Uterus (tissue), 3 donors: ENCODE measurements at regions not wholly inside any gene's neighbourhood (a gene's known extent, or its start where the extent isn't known, plus 50 kb on each side); places are given as distances from the start of the nearest gene placed in this dataset.

Experiments used
- DNase-seq, 2 donors: peaks; one replicate each; pipeline ENCODE4 v3.0.0-alpha.2; 2019 to 2020
- H3K27ac ChIP-seq, 2 donors: fragments of 200-600 bp; sonication (generic); 1 replicate in 1 of 2; 2 replicates in 1 of 2; pipeline ENCODE4 v1.5.1; 2016 to 2018
- H3K27me3 ChIP-seq, 2 donors: fragments of 200-600 bp; sonication (generic); one replicate each; pipeline ENCODE4 v1.5.1; 2018 to 2019; ENCODE audit warnings: control low read depth in 1 of 2
- H3K36me3 ChIP-seq, 2 donors: fragments of 200-600 bp; sonication (generic); one replicate each; pipeline ENCODE4 v1.5.1; 2019; ENCODE audit warnings: control low read depth in 1 of 2
- H3K4me1 ChIP-seq, 2 donors: fragments of 200-600 bp; sonication (generic); one replicate each; pipeline ENCODE4 v1.5.1; 2018 to 2019; ENCODE audit warnings: control low read depth in 1 of 2
- H3K4me3 ChIP-seq, 2 donors: fragments of 200-600 bp; sonication (generic); 1 replicate in 1 of 2; 2 replicates in 1 of 2; pipeline ENCODE4 v1.5.1; 2018 to 2019; ENCODE audit warnings: mild to moderate bottlenecking in 1 of 2
- H3K9me3 ChIP-seq, 2 donors: fragments of 200-600 bp; sonication (generic); one replicate each; pipeline ENCODE4 v1.5.1; 2019; ENCODE audit warnings: control low read depth in 1 of 2
- CTCF ChIP-seq, 4 experiments: fragments of 200-600 bp in 2 of 4; fragments of 450-650 bp in 2 of 4; sonication (generic) in 2 of 4; IDR thresholded peaks; one replicate each; pipeline ENCODE4 v1.5.1; 2016 to 2019; ENCODE audit warnings: antibody characterized with exemption in 4 of 4, mild to moderate bottlenecking in 2 of 4, moderate library complexity in 1 of 4
- POLR2A ChIP-seq, 2 donors: fragments of 450-650 bp; IDR thresholded peaks; one replicate each; pipeline ENCODE4 v1.6.1; 2016; ENCODE audit warnings: antibody characterized with exemption in 2 of 2, mild to moderate bottlenecking in 1 of 2, moderate library complexity in 1 of 2
- intact Hi-C: fragments of 100-400 bp; cut with DNase I; formaldehyde crosslinking; loops from one replicate; pipeline ENCODE4 v1.15.1; 2023; ENCODE audit warnings: low total_unique reads
- donor health status: DM: yes; HTN: yes; CAD: no.

GRCh38 chr11:122181893-122182292 is 65.9 kb upstream of the BLID start:
- TF ChIP-seq CTCF (IDR thresholded peaks at IDR 0.05) (no peak), POLR2A (IDR thresholded peaks at IDR 0.05) (no peak)
- no peaks in the 10 kb centered on the region for H3K4me1 ChIP-seq
- no peaks in the 10 kb centered on the region for H3K27me3 ChIP-seq
- no peaks in the 10 kb centered on the region for H3K36me3 ChIP-seq
- H3K27ac ChIP-seq = peak overlapping the region in 1 of 2 donors; percentile 65
- intact Hi-C loops = no loop called here
- peaks cover 0 to 8% of the 10 kb centered on the region in 2 donors for H3K9me3 ChIP-seq
- no peak overlapping the region for H3K4me3 ChIP-seq
- DNase-seq = no peak

DNA sequence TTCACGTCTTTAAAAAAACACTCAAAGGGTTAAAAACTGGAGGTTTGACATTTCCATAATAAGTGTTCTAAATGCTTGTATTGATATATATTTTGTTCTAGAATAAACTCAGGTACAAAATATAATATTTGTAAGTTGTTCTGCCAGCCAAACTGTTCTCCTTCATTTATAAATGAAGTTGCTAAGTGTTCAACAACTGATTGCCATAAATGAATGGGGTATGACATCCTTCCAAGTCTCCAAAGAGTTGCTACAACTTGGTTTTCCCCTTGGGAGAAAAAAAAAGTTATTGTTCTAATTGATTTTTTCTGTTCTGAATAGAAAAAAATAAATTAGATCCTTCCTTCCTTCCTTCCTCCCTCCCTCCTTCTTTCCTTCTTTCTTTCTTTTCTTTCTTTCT is 65.4 kb upstream of the BLID start:
- intact Hi-C loops = no loop called here
- H3K9me3 ChIP-seq = peaks cover 0 to 7% of the 10 kb centered on the region in 2 donors
- TF ChIP-seq CTCF (IDR thresholded peaks at IDR 0.05) = no peak
- H3K4me1 ChIP-seq = no peaks in the 10 kb centered on the region
- DNase-seq = no peak
- H3K36me3 ChIP-seq = no peaks in the 10 kb centered on the region
- H3K27ac ChIP-seq = peak overlapping the region in 1 of 2 donors; percentile 65
- H3K27me3 ChIP-seq = no peaks in the 10 kb centered on the region
- H3K4me3 ChIP-seq = no peak overlapping the region

DNA sequence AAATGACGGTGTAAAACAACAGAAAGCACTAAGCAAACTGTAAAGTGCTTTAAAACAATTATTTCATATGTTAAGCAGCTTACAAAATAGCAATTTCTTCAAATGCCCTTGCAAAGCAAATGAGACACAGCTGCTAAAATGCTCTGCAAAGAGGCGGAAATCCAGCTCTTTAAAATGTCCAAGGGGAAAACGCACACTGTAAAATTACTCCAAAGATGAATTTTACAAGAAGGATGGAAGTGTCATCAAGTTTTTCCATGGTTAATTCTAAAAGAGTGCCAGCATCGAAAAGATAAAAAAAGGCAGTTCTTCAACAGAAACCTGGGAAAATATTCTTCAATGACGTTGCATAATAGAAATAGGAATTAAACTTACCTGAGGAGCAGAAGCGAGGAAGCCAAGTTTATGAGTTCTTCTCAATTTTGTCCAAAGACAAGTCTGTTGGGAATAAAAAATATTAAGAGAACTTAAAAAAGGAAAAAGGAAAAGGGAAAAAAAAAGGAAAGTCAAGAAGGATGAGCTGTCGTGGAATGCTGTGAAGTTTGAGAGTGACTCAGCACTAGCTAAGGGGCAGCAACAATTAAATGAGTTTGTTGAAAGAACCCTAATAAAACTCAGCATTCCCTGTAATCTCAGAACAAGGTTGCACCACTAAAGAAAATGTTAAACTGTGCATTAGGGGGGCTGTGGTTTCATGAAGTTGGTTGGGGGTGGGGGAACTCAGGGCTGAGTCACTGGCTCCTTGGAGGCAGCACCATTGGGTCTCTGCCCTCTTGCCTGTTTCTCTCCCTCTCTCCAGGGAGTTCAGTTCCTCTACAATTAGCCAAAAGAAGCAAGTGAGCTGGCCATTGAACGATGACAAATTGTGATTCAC is 64.2 kb upstream of the BLID start:
- no peaks in the 10 kb centered on the region for H3K9me3 ChIP-seq
- DNase-seq = peak; percentile 49 to 61
- H3K4me1 ChIP-seq = no peaks in the 10 kb centered on the region
- H3K27me3 ChIP-seq = no peaks in the 10 kb centered on the region
- H3K36me3 ChIP-seq = no peaks in the 10 kb centered on the region
- peak overlapping the region; percentile 62 to 65 for H3K27ac ChIP-seq
- TF ChIP-seq CTCF (IDR thresholded peaks at IDR 0.05) (no peak), POLR2A (IDR thresholded peaks at IDR 0.05) (no peak)
- intact Hi-C loops = no loop called here
- H3K4me3 ChIP-seq = no peak overlapping the region

DNA sequence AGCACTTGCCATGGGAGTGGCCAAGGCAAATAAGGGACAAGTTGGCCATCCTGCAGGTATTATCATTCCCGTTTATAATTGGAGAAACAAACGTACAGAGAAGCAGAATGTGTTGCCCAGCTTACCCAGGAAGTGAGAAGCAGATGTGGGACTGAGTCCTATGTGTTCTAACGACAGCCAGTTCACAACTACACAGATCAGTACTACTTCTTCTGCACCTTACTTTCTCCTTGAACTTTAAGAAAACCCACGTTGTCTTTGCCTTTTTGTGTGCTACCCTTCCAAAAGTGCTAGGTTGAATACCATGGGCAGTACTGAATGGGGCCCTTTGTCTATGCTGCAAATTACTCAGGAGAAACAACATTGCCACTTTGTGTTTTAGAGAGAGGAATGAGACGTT is 62.8 kb upstream of the BLID start:
- intact Hi-C loops = no loop called here
- Histone ChIP-seq H3K4me1 (no peaks in the 10 kb centered on the region), H3K27me3 (no peaks in the 10 kb centered on the region), H3K4me3 (no peak overlapping the region), H3K27ac (no peak overlapping the region), H3K36me3 (no peaks in the 10 kb centered on the region), H3K9me3 (no peaks in the 10 kb centered on the region)
- TF ChIP-seq POLR2A (IDR thresholded peaks at IDR 0.05) (no peak), CTCF (IDR thresholded peaks at IDR 0.05) (no peak)
- no peak for DNase-seq

- intact Hi-C loops = no loop called here
- TF ChIP-seq CTCF (IDR thresholded peaks at IDR 0.05) (no peak), POLR2A (IDR thresholded peaks at IDR 0.05) (no peak)
- Histone ChIP-seq H3K27me3 (no peaks in the 10 kb centered on the region), H3K4me1 (no peaks in the 10 kb centered on the region), H3K27ac (no peak overlapping the region), H3K9me3 (no peaks in the 10 kb centered on the region), H3K36me3 (no peaks in the 10 kb centered on the region), H3K4me3 (no peak overlapping the region)
- DNase-seq = no peak
These were observed 61.2 kb upstream of the BLID start for GRCh38 chr11:122177238-122177637.
